HepG2 (cell line): ENCODE measurements at regions not wholly inside any gene's neighbourhood (a gene's known extent, or its start where the extent isn't known, plus 50 kb on each side); places are given as distances from the start of the nearest gene placed in this dataset.

ENCODE experiments used
- ATAC-seq: fragments of 200-7000 bp; cut with Tn5 transposase; 3 replicates; pipeline ENCODE4 v1.9.1; 2020; ENCODE audit warnings: mild to moderate bottlenecking, moderate library complexity
- BruUV-seq: library from RNA; stranded (reverse); fragments of 400-500 nt; replicated peaks from 2 replicates; lab custom pipeline; 2021; lab: Mats Ljungman, UMichigan
- CTCF ChIA-PET: fragments of 300-600 bp; formaldehyde crosslinking; extraction: SDS; loops from one replicate; lab custom pipeline; 2021; ENCODE audit warnings: low total read pairs, inconsistent platforms, low intra/inter-chr PET ratio; lab: Yijun Ruan, JAX
- POLR2A ChIA-PET: fragments of 350-600 bp; sonication (Branson Sonifier 250); formaldehyde crosslinking; loops from one replicate; lab custom pipeline; 2020; ENCODE audit warnings: antibody characterized with exemption, inconsistent platforms; lab: Yijun Ruan, JAX
- DNase-seq: peaks from one replicate; pipeline ENCODE4 v3.0.0-alpha.2; 2015; ENCODE audit warnings: low spot score
- FAIRE-seq: peaks from 3 replicates; lab custom pipeline; 2011; peaks lifted over from hg19 to GRCh38; lab: Jason Lieb, UNC
- H2AFZ ChIP-seq: one replicate; pipeline ENCODE4 v1.6.1; 2011; ENCODE audit warnings: low read length, inconsistent platforms
- H3K27ac ChIP-seq: fragments of 300-600 bp; 3 replicates; pipeline ENCODE4 v1.8.0; 2011; ENCODE audit warnings: mixed run types, mild to moderate bottlenecking, mixed read lengths, low read length, inconsistent platforms; ENCODE audit not compliant: insufficient read depth; ENCODE audit errors: extremely low read length
- H3K27me3 ChIP-seq, 2 experiments: fragments of 200-600 bp in 1 of 2; 2 replicates in 1 of 2; 3 replicates in 1 of 2; pipeline versions ENCODE4 v1.6.0 to v1.8.0; 2011; ENCODE audit warnings: low read length in 2 of 2, mild to moderate bottlenecking in 2 of 2, moderate library complexity in 2 of 2, inconsistent platforms in 1 of 2; ENCODE audit not compliant: insufficient read depth in 2 of 2, control insufficient read depth in 1 of 2
- H3K36me3 ChIP-seq, 2 experiments: fragments of 200-600 bp in 1 of 2; replicated peaks in 1 of 2; 2 replicates in 1 of 2; 3 replicates in 1 of 2; pipeline versions ENCODE4 v1.5.1 to v1.8.0; 2011; ENCODE audit warnings: low read length in 2 of 2, inconsistent platforms in 1 of 2; ENCODE audit not compliant: insufficient read depth in 2 of 2, control insufficient read depth in 1 of 2
- H3K4me1 ChIP-seq: 2 replicates; pipeline ENCODE4 v1.5.1; 2012; ENCODE audit warnings: low read length, inconsistent platforms; ENCODE audit not compliant: insufficient read depth
- H3K4me2 ChIP-seq: 2 replicates; pipeline ENCODE4 v1.6.0; 2011; ENCODE audit warnings: low read depth, low read length, inconsistent platforms
- H3K4me3 ChIP-seq, 3 experiments: fragments of 200-600 bp in 1 of 3; sonication (generic), shearing (Covaris generic) in 1 of 3; replicated peaks in 1 of 3; 2 replicates each; pipeline ENCODE4 v1.5.1; 2011 to 2016; ENCODE audit warnings: low read length in 3 of 3, inconsistent platforms in 2 of 3, low read depth in 2 of 3, mild to moderate bottlenecking in 2 of 3, control low read depth in 1 of 3, mixed read lengths in 1 of 3; ENCODE audit not compliant: insufficient read depth in 1 of 3
- H3K79me2 ChIP-seq: one replicate; pipeline ENCODE4 v1.6.1; 2011; ENCODE audit warnings: low read length, inconsistent platforms; ENCODE audit not compliant: insufficient read depth
- H3K9ac ChIP-seq: 2 replicates; pipeline ENCODE4 v1.6.0; 2011; ENCODE audit warnings: mild to moderate bottlenecking, low read depth, low read length, inconsistent platforms; ENCODE audit not compliant: insufficient read depth
- H3K9me3 ChIP-seq: 2 replicates; pipeline ENCODE4 v1.5.1; 2012; ENCODE audit warnings: mild to moderate bottlenecking, low read length
- H4K20me1 ChIP-seq: 2 replicates; pipeline ENCODE4 v1.6.0; 2011; ENCODE audit warnings: inconsistent platforms, mild to moderate bottlenecking, low read length, moderate library complexity; ENCODE audit not compliant: insufficient read depth
- ETV6 ChIP-seq: sonication (generic); formaldehyde crosslinking; conservative IDR thresholded peaks from 2 replicates; pipeline ENCODE4 v1.4.0; 2020; ENCODE audit warnings: missing genetic modification reagents
- FOXO1 ChIP-seq: sonication (generic); formaldehyde crosslinking; IDR thresholded peaks from 2 replicates; pipeline ENCODE4 v1.4.0; 2020; ENCODE audit warnings: missing genetic modification reagents
- HNF1B ChIP-seq: sonication (generic); formaldehyde crosslinking; IDR thresholded peaks from 2 replicates; pipeline ENCODE4 v1.5.1; 2020; ENCODE audit warnings: mild to moderate bottlenecking, moderate library complexity, missing genetic modification reagents
- KLF16 ChIP-seq, 2 experiments: sonication (generic) in 1 of 2; formaldehyde crosslinking in 1 of 2; IDR thresholded peaks; 2 replicates each; pipeline versions ENCODE4 v1.6.1 to v1.8.0; 2016 to 2023; ENCODE audit warnings: missing genetic modification reagents in 2 of 2, missing compliant biosample characterization in 1 of 2
- SYNCRIP ChIP-seq: fragments of 200-400 bp; formaldehyde crosslinking; IDR thresholded peaks from 2 replicates; pipeline ENCODE4 v1.6.1; 2018; ENCODE audit warnings: mild to moderate bottlenecking, low read depth, low read length; ENCODE audit not compliant: insufficient read depth
- ZNF431 ChIP-seq: sonication (generic); formaldehyde crosslinking; IDR thresholded peaks from 2 replicates; pipeline ENCODE4 v1.9.0; 2022; ENCODE audit warnings: missing genetic modification reagents, low read depth, mild to moderate bottlenecking, borderline replicate concordance
- ZNF441 ChIP-seq: sonication (generic); formaldehyde crosslinking; IDR thresholded peaks from 2 replicates; pipeline ENCODE4 v1.7.0; 2021; ENCODE audit warnings: missing genetic modification reagents, borderline replicate concordance
- ZNF512 ChIP-seq: sonication (generic); formaldehyde crosslinking; IDR thresholded peaks from 2 replicates; pipeline ENCODE4 v1.4.0; 2020; ENCODE audit warnings: mild to moderate bottlenecking, missing genetic modification reagents
- WGBS: methylation state at CpG from one replicate; pipeline ENCODE4 v1.1.6; 2017; ENCODE audit warnings: low lambda C conversion rate; 5-methylcytosine and 5-hydroxymethylcytosine counted together
- in situ Hi-C: cut with HindIII; loops from 2 replicates; pipeline ENCODE4 v1.10.0; 2017; ENCODE audit warnings: low pct_unique_long_range_greater_than_20kb; ENCODE audit not compliant: extremely low pct_ligation_motif_present
- intact Hi-C: fragments of 100-400 bp; cut with micrococcal nuclease; formaldehyde crosslinking; loops from one replicate; pipeline ENCODE4 v1.10.0; 2022; ENCODE audit not compliant: unreplicated experiment

DNA sequence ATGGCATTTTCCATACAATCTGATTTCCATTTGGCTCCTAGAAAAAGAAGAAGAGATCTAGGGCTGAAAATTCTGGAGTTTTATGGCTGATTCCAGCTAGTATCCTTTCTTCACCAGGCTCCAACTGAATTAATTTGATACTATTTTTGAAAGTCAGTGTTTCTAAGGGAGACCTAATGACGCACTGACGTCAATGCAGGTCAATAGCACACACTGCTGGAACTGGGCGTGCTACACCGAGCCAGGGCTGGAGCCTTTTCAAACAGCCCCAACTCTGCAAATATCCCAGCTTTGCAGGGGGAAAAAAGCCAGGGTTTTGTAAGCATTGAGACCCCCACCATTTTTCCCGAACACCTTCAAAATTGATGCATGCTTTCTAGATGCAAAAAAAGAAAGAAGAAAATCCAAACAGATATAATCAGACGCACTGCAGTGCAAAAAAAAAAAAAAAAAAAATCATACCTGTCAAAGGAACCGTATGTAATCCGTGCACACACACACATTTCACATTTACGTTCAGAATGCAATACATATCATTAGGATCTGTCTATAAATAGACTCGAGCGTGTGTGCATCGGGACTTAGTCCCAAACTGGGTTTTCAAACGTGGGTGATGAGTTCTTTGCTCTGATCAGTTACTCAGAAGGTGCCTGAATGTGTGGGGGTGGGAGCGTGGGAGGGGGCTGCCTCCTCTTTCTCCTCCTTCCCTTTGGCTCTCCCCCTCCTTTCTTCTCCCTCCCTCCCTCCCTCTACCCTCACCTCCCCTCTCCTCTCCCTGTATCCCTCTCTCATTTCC, 124.5 kb upstream of the HSD17B12 start:
- POLR2A ChIA-PET = no interaction called here
- BruUV-seq = no TSS peak
- Histone ChIP-seq H3K27me3 (peaks cover 4 to 75% of the 10 kb centered on the region in 2 experiments; a peak in 4 of 5 replicates), H2AFZ (no peak overlapping the region), H3K27ac (no peak overlapping the region), H3K36me3 (no peaks in the 10 kb centered on the region), H3K4me2 (no peak overlapping the region), H4K20me1 (no peaks in the 10 kb centered on the region), H3K79me2 (no peaks in the 10 kb centered on the region), H3K4me3 (no peak overlapping the region), H3K9ac (no peak overlapping the region), H3K9me3 (no peaks in the 10 kb centered on the region), H3K4me1 (0 out of 2 replicates have a peak, but pooled peaks cover 7% of the 10 kb centered on the region)
- 4% methylated on average over 14 of the region's 14 CpGs for WGBS
- FAIRE-seq (no peak), ATAC-seq (no peak), DNase-seq (no peak)
- TF ChIP-seq ZNF431 (CRISPR knock-in tag) = no peak
- no peak for TF ChIP-seq ZNF441 (CRISPR knock-in tag)
- CTCF ChIA-PET = no interaction called here
- in situ Hi-C loops = no loop called here
- intact Hi-C loops = no loop called here

DNA sequence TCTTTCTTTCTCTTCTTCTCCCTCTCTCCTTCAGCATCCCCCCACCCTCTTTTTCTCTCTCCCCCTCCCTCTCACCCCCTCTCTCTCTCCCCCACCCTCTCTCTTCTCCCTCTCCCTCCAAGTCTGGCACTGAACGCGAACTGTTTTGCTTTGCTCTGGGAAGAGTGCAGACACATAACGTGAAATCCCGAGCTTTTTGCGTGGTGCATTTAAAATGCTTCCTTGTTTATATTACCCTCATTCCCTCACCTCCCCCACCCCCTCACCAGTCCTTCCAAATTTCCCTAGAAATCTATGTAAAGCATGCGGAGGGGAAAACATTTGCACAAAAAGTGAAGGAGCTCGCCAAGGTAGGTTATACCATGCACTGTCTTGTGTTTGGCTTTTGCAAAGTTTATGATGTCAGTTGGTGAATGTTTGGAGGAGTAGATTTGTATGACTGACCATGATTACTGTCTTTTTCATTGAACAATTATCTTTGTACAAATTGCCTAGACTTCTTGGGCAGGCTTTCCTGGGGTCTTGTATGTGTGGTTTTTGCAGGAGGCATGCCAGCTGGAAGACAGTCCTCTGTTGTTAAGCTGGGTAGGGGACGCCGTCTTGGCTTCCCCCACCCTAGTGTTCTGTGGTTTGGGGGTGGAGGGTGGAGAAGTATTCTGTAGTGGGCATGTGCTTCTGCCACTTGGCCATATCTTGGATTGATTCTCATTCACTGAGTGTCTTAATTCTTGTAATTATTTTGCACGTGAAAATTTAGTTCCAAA, 123.7 kb upstream of the HSD17B12 start:
- in situ Hi-C loops = no loop called here
- BruUV-seq = no TSS peak
- no peak overlapping the region for H3K4me3 ChIP-seq
- ChIA-PET CTCF (no interaction called here), POLR2A (no interaction called here)
- no peak for FAIRE-seq
- no peak overlapping the region for H3K27ac ChIP-seq
- H3K79me2 ChIP-seq = no peaks in the 10 kb centered on the region
- no peak overlapping the region for H3K9ac ChIP-seq
- H3K9me3 ChIP-seq = no peaks in the 10 kb centered on the region
- no peak for DNase-seq
- H3K4me1 ChIP-seq = 0 out of 2 replicates have a peak, but pooled peaks cover 7% of the 10 kb centered on the region
- H3K36me3 ChIP-seq = no peaks in the 10 kb centered on the region
- H2AFZ ChIP-seq = no peak overlapping the region
- ATAC-seq = no peak
- H3K27me3 ChIP-seq = peaks cover 4 to 77% of the 10 kb centered on the region in 2 experiments; a peak in 4 of 5 replicates
- intact Hi-C loops = no loop called here
- WGBS = 28% methylated on average over 10 of the region's 10 CpGs
- H3K4me2 ChIP-seq = no peak overlapping the region
- no peaks in the 10 kb centered on the region for H4K20me1 ChIP-seq
- TF ChIP-seq ZNF512 (no peak), FOXO1 (CRISPR knock-in tag) (no peak), SYNCRIP (no peak), ETV6 (no peak), KLF16 (CRISPR knock-in tag; IDR thresholded peaks at IDR 0.05) (no peak), HNF1B (CRISPR knock-in tag) (no peak)
